Stimulated activated CD4-positive, alpha-beta T cell treated with anti-CD3 and anti-CD28 coated beads, Interleukin-12 subunit alpha, Interleukin-12 subunit beta, amount 100 ng/mL, for 4 hours (primary cell): ENCODE measurements at regions not wholly inside any gene's neighbourhood (a gene's known extent, or its start where the extent isn't known, plus 50 kb on each side); places are given as distances from the start of the nearest gene placed in this dataset.

Experiments
- DNase-seq: peaks from one replicate; pipeline ENCODE4 v3.0.0-alpha.2; 2020

GRCh38 chr22:22423681-22424080 is 84.9 kb downstream of the ZNF280B start:
- DNase-seq, result no peak

DNA sequence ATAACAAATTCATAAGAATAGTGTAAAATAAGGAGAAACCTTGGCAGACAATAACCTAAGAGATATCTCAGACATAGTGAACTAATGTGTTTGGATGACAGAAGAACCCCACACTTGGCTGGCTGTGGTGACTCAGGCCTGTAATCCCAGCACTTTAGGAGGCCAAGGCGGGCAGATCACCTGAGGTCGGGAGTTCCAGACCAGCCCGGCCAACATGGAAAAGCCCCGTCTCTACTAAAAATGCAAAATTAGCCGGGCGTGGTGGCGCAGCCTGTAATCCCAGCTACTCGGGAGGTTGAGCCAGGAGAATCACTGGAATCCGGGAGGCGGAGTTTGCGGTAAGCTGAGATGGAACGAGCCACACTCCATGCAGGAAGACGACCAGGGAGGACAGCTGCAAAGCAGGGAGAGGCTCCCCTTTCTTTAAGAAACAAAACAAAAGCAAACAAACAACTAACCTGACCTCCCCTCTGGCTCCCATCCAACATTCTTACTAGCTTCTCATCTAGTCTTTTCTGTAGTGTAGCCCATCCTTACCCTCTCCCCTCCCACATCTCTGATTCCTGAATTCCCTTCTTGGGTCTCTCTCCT is 84.2 kb downstream of the ZNF280B start:
- no peak for DNase-seq

GRCh38 chr22:22424956-22425355 is 83.6 kb downstream of the ZNF280B start:
- no peak for DNase-seq

DNA sequence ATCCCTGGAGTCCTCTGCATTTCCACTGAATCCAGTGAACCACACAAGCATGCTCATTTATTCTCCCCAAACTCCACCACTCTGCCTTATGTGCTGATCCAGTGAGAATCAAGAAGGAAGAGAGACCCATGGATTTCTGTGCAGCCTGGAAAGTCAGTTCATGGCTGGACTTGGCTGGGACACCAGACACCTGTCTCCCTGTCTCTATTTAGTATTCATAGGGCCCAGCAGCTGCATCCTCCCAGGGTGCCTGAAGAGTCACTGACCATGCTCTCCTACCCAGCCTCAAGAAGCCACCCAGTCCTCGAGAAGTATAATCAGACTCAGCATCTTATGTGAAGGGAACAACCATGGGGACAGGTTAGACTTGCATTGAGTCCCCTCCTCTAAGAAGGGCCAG is 83.2 kb downstream of the ZNF280B start:
- DNase-seq, result no peak

DNA sequence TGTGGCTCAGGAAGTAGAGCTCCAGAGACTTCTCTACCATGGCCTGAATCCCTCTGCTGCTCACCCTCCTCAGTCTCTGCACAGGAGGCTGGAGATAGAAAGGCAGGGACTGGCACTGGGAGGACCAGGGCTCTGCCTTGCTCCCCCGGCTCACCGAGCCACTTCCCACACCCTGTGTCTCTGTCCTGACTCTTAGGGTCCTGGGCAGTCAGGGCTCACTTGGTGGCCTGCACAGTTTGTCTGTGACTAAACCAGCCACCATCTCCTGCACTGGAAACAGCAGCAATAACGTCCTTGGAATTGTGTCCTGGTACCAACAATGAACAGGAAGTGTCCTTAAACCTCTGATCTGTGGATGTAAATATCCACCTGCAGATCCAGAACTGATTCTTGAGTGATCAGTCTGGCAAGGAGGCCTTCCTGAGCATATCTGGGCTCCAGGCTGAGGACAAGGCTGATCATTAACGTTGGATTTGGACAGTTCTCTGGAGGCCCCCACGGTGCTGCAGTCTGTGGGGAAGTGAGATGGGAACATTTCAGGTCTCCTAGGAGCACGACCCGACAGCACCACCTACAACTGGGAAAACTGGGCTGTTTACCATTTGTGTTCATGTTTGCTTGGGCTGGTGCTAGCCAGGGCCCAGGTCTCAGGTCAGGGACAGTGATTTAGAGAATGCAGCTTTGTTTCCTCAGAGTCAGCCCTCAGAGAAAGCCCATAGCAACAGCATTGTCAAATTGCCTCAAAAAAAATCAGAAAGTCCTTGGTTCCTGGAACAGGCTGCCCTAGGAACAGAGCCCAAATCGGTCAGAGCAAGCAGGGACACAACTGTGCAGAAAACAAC is 82.5 kb downstream of the ZNF280B start:
- DNase-seq, result no peak

DNA sequence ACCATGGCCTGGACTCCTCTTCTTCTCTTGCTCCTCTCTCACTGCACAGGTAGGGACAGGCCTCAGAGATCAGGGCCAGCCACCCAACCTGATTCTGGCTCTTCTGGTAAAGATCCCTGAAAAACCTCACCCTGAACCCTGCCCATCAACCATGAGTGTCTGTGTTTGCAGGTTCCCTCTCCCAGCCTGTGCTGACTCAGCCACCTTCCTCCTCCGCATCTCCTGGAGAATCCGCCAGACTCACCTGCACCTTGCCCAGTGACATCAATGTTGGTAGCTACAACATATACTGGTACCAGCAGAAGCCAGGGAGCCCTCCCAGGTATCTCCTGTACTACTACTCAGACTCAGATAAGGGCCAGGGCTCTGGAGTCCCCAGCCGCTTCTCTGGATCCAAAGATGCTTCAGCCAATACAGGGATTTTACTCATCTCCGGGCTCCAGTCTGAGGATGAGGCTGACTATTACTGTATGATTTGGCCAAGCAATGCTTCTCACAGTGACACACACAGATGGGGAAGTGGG is 80.9 kb downstream of the ZNF280B start:
- DNase-seq, result no peak

DNA sequence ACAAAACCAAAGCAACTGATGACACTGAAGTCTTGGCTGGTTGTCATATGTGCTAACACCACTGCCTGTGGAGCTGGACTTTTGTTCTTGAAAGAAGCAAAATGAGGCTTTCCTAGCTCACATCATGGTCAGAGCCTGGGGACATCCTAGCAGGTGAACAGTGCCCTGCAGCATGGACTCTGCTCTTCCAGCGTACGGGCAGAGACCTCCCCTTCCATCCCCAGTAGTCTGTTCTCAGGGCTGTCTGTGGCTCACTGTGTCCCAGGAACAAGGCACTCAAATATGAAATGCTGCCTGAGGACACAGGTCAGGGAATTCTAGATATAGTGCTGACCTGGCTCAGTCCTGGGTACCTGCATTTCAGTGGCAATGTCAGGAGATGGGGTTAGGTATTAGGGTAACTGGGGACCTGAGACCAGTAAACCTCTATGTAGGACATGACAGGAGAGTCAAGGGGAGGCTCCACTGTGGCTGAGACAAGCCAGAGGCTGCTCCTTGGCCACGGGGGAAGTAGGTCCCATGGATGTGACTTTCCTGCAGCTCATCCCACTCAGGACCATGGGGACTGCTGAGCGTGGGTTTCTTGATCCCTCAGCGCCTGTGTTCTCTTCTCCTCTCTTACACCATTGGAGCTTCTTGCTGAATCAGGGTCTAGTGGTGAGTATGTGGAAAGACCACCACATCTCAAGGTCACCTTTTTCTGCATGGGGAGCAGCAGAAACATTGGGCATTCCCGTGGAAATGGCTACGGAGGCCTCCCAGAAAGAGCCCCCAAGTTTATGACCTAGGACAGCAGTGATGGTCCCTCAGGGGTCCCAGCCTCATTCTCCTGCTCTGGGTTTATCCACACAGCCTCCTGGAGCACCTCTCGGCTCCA is 80.1 kb downstream of the ZNF280B start:
- no peak for DNase-seq

DNA sequence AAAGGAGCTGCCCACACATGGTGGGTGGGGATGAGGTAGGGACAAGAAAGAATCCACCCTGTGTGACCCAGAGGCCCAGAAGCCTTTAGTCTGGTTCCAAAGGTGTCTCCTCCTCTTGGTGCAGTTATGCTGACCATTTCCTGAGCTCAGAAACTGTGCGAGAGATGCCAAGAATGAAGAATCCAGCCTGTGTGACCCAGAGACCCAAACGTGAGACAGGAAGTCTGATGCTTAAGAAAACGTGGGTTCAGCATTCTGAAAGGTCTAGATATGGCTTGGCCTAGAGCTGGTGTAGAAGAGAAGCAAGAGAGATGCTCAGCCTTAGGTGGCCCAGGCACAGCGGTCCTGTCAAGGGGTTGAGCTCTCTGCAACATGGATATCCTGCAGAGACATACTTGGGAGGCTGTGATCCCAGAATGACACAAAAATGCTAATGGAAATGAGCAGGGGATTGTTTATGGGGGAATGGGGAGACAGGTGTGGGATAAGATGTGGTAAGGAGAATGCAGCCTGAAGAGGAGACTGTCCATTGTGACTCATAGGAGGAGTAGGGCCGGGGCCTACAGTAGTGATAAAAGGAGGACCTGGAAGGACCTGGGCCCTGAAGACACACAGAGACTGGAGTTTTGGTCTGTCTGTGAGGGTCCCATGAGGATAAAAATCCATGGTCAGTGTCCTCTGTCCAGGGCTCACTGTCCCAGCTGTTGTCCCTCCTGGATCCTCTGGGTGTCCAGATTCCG is 79.0 kb downstream of the ZNF280B start:
- no peak for DNase-seq

GRCh38 chr22:22430111-22430820 is 78.3 kb downstream of the ZNF280B start:
- no peak for DNase-seq

GRCh38 chr22:22431271-22432220 is 77.0 kb downstream of the ZNF280B start:
- DNase-seq, result peak; percentile 54

DNA sequence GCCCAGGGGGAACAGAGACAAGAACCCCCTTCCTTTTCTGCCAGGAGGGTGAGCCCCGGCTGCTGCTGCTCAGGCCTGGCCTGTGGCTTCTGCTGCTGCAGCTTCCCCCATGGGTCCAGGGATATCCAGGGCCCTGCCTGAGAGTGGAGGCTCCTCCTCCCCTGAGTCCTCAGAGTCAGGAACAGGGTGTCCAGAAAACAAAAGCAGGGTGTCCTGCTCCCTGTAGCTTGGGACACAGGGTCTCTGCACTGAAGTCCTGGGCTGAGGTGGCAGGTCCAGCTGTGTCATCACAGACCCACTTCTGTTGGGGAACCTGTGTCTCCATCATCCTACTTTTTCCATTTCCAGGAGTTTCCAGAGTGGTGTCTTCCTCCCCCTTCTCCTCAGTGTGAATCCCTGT is 76.1 kb downstream of the ZNF280B start:
- DNase-seq, result no peak

GRCh38 chr22:22432937-22433336 is 75.6 kb downstream of the ZNF280B start:
- no peak for DNase-seq

DNA sequence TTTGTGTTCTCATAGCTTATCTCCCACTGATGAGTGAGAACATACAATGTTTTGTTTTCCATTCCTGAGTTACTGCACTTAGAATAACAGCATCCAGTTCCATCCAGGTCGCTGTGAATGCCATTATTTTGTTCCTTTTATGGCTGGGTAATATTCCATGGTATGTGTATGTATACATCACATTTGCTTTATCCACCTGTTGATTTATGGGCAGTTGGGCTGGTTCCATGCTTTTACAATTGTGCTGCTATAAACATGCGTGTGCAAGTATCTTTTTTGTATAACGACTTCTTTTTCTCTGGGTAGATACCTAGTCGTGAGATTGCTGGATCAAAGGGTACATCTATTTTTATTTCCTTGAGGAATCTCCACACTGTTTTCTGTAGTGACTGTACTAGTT is 74.8 kb downstream of the ZNF280B start:
- no peak for DNase-seq
